ENCODE measurements at regions not wholly inside any gene's neighbourhood (a gene's known extent, or its start where the extent isn't known, plus 50 kb on each side); places are given as distances from the start of the nearest gene placed in this dataset.

GRCh38 chr1:56248138-56248537, 331.2 kb downstream of the PLPP3 start:
- TF ChIP-seq POLR2A (IDR thresholded peaks at IDR 0.05; ENCODE audit: low read depth, low read length) (no peak), POU2F2 (IDR thresholded peaks at IDR 0.05; ENCODE audit: low read depth, low read length) (no peak), POLR2AphosphoS5 (IDR thresholded peaks at IDR 0.05; ENCODE audit: low read depth, low read length) (no peak), PAX5 (IDR thresholded peaks at IDR 0.05; ENCODE audit: insufficient read depth, low read length, severe bottlenecking) (no peak)
